Chondrocyte (in vitro differentiated cells): ENCODE measurements at regions not wholly inside any gene's neighbourhood (a gene's known extent, or its start where the extent isn't known, plus 50 kb on each side); places are given as distances from the start of the nearest gene placed in this dataset.

Experiments used
- DNase-seq: peaks from one replicate; pipeline ENCODE4 v3.0.0; 2021; ENCODE audit warnings: mixed read lengths, low spot score
- H3K27ac Mint-ChIP-seq: one replicate; pipeline ENCODE4 v1.8.0; 2021; ENCODE audit warnings: mild to moderate bottlenecking, moderate library complexity, mixed read lengths; ENCODE audit not compliant: unreplicated experiment
- H3K27me3 Mint-ChIP-seq: 2 replicates; pipeline ENCODE4 v1.8.0; 2021; ENCODE audit warnings: low read depth, mixed read lengths
- H3K36me3 Mint-ChIP-seq: 2 replicates; pipeline ENCODE4 v1.8.0; 2021; ENCODE audit warnings: low read depth, mixed read lengths
- H3K4me1 Mint-ChIP-seq: 2 replicates; pipeline ENCODE4 v1.8.0; 2021; ENCODE audit warnings: low read depth, mild to moderate bottlenecking, mixed read lengths
- H3K4me3 Mint-ChIP-seq: one replicate; pipeline ENCODE4 v1.8.0; 2021; ENCODE audit warnings: mild to moderate bottlenecking, moderate library complexity, mixed read lengths; ENCODE audit not compliant: unreplicated experiment
- H3K9me3 Mint-ChIP-seq: 2 replicates; pipeline ENCODE4 v1.8.0; 2021; ENCODE audit warnings: low read depth, mixed read lengths
- TF ChIP-seq, protein P1 (sequence below): fragments of 200-600 bp; sonication (generic); IDR thresholded peaks from 2 replicates; pipeline ENCODE4 v1.5.0; 2021; ENCODE audit warnings: antibody characterized with exemption, mild to moderate bottlenecking, moderate library complexity

DNA sequence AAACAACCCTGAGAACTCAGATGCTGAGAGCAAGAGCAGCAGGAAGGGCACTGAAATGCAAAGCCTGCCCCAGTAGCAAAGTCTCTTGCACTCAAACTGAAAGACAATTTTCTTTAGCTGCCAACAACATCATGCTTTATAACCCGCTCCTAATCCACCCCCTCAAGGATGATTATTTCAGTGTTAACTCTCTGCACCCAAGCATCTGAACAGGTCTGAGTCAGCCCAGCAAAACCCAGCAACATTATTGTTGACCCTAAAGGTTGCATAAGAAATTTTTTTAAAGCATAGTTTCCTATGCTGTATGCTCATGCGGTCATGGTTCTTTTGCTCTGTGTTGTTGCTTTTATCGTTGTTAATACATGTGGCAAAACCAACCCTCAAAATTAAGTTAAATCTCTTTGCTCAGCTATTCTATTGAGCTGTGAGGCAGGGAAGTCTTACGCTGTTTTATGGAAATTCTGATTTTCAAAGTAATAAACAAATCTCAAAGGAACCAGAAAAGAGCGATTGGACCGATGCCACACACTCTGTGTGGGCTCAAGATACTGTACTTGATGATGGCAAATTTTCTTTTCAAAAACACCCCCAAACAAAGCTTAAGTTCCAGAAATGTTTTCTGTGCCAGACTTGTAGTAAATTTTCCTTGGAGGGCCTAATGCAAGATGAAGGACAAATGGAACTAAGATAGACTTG lies 440.6 kb upstream of the MPDZ start:
- Mint-ChIP-seq H3K27me3 (no peaks in the 10 kb centered on the region), H3K9me3 (peaks cover 15% of the 10 kb centered on the region), H3K4me1 (peaks cover 53% of the 10 kb centered on the region), H3K4me3 (no peak overlapping the region), H3K27ac (peak overlapping the region; percentile 72), H3K36me3 (peaks cover 5% of the 10 kb centered on the region)
- no peak for DNase-seq
- TF ChIP-seq, protein P1, sequence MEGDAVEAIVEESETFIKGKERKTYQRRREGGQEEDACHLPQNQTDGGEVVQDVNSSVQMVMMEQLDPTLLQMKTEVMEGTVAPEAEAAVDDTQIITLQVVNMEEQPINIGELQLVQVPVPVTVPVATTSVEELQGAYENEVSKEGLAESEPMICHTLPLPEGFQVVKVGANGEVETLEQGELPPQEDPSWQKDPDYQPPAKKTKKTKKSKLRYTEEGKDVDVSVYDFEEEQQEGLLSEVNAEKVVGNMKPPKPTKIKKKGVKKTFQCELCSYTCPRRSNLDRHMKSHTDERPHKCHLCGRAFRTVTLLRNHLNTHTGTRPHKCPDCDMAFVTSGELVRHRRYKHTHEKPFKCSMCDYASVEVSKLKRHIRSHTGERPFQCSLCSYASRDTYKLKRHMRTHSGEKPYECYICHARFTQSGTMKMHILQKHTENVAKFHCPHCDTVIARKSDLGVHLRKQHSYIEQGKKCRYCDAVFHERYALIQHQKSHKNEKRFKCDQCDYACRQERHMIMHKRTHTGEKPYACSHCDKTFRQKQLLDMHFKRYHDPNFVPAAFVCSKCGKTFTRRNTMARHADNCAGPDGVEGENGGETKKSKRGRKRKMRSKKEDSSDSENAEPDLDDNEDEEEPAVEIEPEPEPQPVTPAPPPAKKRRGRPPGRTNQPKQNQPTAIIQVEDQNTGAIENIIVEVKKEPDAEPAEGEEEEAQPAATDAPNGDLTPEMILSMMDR, result no peak

DNA sequence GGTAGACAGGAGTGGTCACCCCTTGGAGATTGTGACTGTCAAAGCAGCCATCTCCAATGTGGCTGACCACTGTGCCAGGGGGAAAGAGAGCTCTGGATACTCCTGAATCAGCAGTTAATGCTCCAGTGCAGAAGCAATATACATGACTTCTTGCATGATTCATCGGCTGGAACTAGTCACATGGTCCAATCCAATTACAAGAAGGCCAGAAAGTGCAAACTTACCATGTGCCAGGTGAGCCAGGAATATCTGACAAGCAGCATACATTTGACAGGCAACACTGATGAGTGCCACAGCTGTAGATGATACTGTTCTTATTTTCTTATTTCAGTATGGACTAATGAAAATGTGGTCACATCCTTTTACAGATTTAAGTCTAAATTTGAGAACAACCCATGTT lies 440.0 kb upstream of the MPDZ start:
- Mint-ChIP-seq H3K27me3 (no peaks in the 10 kb centered on the region), H3K4me1 (peaks cover 53% of the 10 kb centered on the region), H3K4me3 (no peak overlapping the region), H3K9me3 (peaks cover 15% of the 10 kb centered on the region), H3K27ac (peak overlapping the region; percentile 72), H3K36me3 (peaks cover 5% of the 10 kb centered on the region)
- DNase-seq, result no peak
- TF ChIP-seq, protein P1, result no peak

DNA sequence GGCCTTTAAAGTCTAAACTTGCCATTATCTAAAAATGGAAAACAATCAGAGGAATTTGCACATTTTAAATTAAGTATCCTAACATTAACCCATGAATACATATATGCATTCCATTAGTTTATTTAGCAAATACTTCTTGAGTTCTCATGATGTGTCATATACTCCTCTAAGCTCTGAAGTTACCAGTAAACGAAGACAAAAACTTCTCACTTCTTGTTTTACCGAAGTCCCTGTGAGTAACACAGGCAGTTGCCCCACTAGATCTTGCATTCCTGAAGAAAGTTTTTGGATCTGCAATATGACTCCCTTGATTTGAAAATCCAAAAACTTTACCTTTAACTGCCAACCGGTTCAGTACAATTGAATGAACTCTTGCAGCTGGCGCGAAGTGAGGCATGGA lies 439.0 kb upstream of the MPDZ start:
- H3K27ac Mint-ChIP-seq, result peak overlapping the region; percentile 72

DNA sequence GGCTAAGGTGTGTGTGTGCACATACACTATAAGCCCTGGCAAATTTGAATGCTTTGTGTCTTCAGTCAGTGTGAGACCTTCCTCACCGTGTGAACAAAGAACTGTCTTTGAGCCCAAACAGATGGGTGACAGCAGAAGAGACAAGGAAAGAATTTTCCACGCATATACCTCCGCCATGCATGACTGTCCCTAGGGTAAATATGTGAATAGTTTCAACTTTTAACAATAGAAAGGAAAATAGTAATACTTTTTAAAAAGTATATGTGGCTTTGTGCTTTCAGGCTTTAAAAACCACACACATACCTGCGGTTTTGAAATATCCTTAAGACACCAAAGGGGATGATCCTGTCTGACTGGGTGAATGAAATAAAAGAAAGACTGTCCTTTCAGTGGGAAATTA lies 438.6 kb upstream of the MPDZ start:
- TF ChIP-seq, protein P1, result no peak
- no peak for DNase-seq
- Mint-ChIP-seq H3K9me3 (peaks cover 12% of the 10 kb centered on the region), H3K4me1 (peaks cover 53% of the 10 kb centered on the region), H3K36me3 (peaks cover 5% of the 10 kb centered on the region), H3K27me3 (no peaks in the 10 kb centered on the region), H3K4me3 (no peak overlapping the region), H3K27ac (peak overlapping the region; percentile 72)

More for the DNA sequence above, 439.0 kb upstream of the MPDZ start:
- no peak for DNase-seq
- no peaks in the 10 kb centered on the region for H3K27me3 Mint-ChIP-seq
- H3K4me3 Mint-ChIP-seq, result no peak overlapping the region
- TF ChIP-seq, protein P1, result no peak
- H3K9me3 Mint-ChIP-seq, result peaks cover 14% of the 10 kb centered on the region
- peaks cover 5% of the 10 kb centered on the region for H3K36me3 Mint-ChIP-seq
- peaks cover 53% of the 10 kb centered on the region for H3K4me1 Mint-ChIP-seq

DNA sequence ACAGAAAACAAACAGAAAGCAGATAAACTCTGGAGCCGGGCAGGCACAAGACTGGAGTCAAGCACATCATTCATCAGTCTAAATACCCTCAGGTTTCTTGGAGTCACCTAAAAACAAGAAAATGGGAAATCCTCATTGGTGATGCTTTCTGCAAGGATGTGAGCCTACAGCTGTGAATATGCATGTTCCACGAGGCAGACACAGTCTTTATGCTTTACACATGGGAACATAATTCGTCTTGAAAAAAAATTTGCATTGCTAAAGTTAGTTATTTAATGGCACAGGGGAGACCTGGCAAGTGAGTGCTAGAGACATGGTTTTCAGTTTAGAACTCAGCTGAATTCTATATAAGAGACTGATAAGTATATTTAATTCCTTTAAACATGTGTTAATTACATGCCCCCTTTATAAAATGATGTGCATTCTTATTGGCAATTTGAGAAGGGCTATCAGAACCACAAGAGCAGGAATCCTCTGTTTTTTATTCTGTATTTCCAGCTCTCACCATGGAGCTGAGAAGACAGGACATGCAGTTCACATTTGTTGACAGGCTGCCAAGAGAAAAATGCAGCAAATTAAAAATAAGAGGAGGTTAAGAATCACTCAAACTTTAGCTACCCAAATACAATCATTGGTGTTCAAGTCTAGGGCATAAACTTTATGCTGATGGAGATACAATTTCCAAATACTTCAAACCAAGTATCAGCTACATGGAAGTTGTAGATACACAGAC lies 438.0 kb upstream of the MPDZ start:
- Mint-ChIP-seq H3K36me3 (peaks cover 4% of the 10 kb centered on the region), H3K4me1 (peaks cover 53% of the 10 kb centered on the region), H3K9me3 (peaks cover 10% of the 10 kb centered on the region), H3K4me3 (no peak overlapping the region), H3K27me3 (no peaks in the 10 kb centered on the region), H3K27ac (peak overlapping the region; percentile 72)
- TF ChIP-seq, protein P1, result no peak
- no peak for DNase-seq
